Activated T-helper 17 cell treated with anti-CD3 and anti-CD28 coated beads, Interleukin-2, amount 50 U/mL, for 72 hours (primary cell): ENCODE measurements at regions not wholly inside any gene's neighbourhood (a gene's known extent, or its start where the extent isn't known, plus 50 kb on each side); places are given as distances from the start of the nearest gene placed in this dataset.
"Not testable (repeated sequence)": the region's sequence is repeated elsewhere in the genome, so short reads cannot be mapped to it uniquely, and the experiment has no call there.

Source experiments
- ATAC-seq: fragments of 150-1000 bp; cut with Tn5 transposase; replicated peaks from 2 replicates; pipeline ENCODE4 v1.10.0; 2021; ENCODE audit warnings: mild to moderate bottlenecking, moderate library complexity
- H3K27ac Mint-ChIP-seq: one replicate; pipeline ENCODE4 v1.8.0; 2022; ENCODE audit warnings: mixed read lengths
- H3K27me3 Mint-ChIP-seq: one replicate; pipeline ENCODE4 v1.8.0; 2022; ENCODE audit warnings: mixed read lengths
- H3K36me3 Mint-ChIP-seq: one replicate; pipeline ENCODE4 v1.8.0; 2022; ENCODE audit warnings: low read depth, mild to moderate bottlenecking, mixed read lengths
- H3K4me1 Mint-ChIP-seq: one replicate; pipeline ENCODE4 v1.8.0; 2022; ENCODE audit warnings: mixed read lengths
- H3K4me3 Mint-ChIP-seq: one replicate; pipeline ENCODE4 v1.8.0; 2022; ENCODE audit warnings: mild to moderate bottlenecking, mixed read lengths
- H3K9me3 Mint-ChIP-seq: one replicate; pipeline ENCODE4 v1.8.0; 2022; ENCODE audit warnings: mixed read lengths

DNA sequence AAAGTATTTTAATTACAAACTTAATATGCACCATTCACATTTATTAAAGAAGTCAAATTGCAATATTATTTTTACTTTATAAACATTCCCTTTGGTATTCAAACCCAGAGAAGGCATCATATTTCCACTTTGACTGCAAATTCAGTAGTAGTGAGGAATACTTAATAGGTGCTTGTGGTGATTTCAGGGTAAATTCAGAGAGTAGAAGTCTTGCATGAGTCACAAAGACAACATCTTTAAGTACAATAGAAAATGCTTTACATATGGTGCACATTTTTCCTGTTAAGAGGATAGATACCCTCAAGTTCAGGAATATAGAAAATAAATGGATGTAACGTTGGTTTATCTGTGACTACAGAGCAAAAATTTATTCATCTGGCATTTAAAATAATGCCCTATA lies 390.2 kb downstream of the TENT5A start:
- ATAC-seq, result no peak
- H3K27ac Mint-ChIP-seq, result no peak overlapping the region
- no peaks in the 10 kb centered on the region for H3K27me3 Mint-ChIP-seq
- H3K4me3 Mint-ChIP-seq, result no peak overlapping the region
- no peaks in the 10 kb centered on the region for H3K36me3 Mint-ChIP-seq
- no peaks in the 10 kb centered on the region for H3K4me1 Mint-ChIP-seq
- no peaks in the 10 kb centered on the region for H3K9me3 Mint-ChIP-seq

DNA sequence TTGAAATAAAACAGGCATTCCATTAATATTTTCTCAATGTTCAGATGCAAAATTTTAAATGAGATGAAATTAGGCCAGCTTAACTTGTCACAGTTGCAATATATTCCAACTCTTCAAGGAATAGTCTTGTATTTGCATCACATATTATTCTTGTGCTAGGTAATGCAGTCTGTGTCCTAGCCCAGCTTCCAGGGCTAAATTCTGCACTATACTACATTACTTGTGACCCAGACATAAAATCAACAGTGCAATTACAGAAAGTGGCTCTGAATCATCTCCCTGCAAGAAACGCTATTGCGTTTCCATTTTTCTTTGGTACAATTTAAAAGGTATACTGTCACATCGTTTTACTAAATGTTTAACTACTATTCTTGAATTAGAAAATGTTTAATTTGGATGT lies 399.2 kb downstream of the TENT5A start:
- H3K4me3 Mint-ChIP-seq, result no peak overlapping the region
- H3K27me3 Mint-ChIP-seq, result no peaks in the 10 kb centered on the region
- ATAC-seq, result no peak
- H3K9me3 Mint-ChIP-seq, result peaks cover 11% of the 10 kb centered on the region
- H3K4me1 Mint-ChIP-seq, result no peaks in the 10 kb centered on the region
- H3K27ac Mint-ChIP-seq, result no peak overlapping the region
- H3K36me3 Mint-ChIP-seq, result no peaks in the 10 kb centered on the region

DNA sequence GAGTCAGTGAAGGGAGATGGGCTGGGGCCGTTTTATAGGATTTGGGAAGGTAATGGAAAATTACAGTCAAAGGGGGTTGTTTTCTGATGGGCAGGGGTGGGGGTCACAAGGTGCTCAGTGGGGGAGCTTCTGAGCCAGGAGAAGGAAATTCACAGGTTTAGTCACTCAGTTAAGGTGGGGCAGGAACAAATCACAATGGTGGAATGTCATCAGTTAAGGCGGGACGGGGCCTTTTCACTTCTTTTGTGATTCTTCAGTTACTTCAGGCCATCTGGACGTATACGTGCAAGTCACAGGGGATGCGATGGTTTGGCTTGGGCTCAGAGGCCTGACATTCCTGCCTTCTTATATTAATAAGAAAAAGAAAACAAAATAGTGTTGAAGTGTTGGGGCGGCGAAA lies 408.5 kb downstream of the TENT5A start:
- not testable (repeated sequence) for H3K36me3 Mint-ChIP-seq, H3K4me1 Mint-ChIP-seq, H3K9me3 Mint-ChIP-seq, H3K27me3 Mint-ChIP-seq, ATAC-seq, H3K4me3 Mint-ChIP-seq, H3K27ac Mint-ChIP-seq

DNA sequence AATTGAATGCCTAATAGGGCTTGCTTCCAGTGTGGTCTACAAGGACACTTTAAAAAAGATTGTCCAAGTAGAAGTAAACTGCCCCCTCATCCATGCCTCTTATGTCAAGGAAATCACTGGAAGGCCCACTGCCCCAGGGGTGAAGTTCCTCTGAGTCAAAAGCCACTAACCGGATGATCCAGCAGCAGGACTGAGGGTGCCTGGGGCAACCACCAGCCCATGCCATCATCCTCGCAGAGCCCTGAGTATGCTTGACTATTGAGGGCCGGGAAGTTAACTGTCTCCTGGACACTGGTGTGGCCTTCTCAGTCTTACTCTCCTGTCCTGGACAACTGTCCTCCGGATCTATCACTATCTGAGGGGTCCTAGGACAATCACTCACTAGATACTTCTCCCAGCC lies 411.5 kb downstream of the TENT5A start:
- H3K4me1 Mint-ChIP-seq, result no peaks in the 10 kb centered on the region
- H3K36me3 Mint-ChIP-seq, result no peaks in the 10 kb centered on the region
- no peak overlapping the region for H3K27ac Mint-ChIP-seq
- H3K27me3 Mint-ChIP-seq, result no peaks in the 10 kb centered on the region
- ATAC-seq, result no peak
- peaks cover 12% of the 10 kb centered on the region for H3K9me3 Mint-ChIP-seq
- no peak overlapping the region for H3K4me3 Mint-ChIP-seq

DNA sequence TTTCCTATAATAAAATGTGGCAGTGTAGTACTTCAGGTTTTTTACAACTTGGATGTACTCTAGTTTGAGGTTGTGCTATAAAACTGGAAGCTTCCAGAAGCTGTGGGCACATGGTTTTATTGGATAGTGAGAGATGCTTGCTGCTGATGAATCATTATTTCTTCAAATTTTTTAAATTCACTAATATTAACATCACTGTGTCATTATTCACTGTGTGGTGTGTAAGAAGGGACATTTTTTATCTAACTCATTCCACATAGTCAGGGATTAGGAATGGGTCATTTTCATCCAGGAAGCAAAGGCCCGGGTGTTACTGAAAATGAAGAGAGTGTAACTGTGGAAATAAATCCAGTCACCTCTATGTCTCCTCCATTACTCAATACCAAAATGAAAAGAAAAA lies 421.0 kb downstream of the TENT5A start:
- Mint-ChIP-seq H3K9me3 (peaks cover under 1% of the 10 kb centered on the region), H3K27ac (no peak overlapping the region), H3K4me1 (no peaks in the 10 kb centered on the region), H3K36me3 (no peaks in the 10 kb centered on the region), H3K27me3 (no peaks in the 10 kb centered on the region), H3K4me3 (no peak overlapping the region)
- no peak for ATAC-seq

DNA sequence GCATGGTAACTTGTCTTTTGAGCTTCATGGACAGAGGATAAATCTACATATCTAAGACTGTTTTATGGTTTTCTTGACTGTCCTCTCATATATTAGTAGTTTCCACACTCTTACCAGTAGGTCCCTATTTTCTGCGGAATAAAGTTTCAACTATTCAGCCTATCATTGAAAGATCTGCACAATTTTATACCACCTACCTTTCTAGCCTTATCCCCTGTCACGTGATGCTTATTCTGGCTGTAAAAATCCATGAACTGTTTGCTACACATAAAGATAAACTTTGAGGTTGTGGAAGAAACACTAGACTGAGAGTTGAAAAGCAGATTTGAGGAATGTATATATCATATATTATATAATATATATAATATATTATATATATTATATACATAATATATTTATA lies 423.8 kb downstream of the TENT5A start:
- Mint-ChIP-seq H3K27me3 (no peaks in the 10 kb centered on the region), H3K9me3 (peaks cover 4% of the 10 kb centered on the region)

DNA sequence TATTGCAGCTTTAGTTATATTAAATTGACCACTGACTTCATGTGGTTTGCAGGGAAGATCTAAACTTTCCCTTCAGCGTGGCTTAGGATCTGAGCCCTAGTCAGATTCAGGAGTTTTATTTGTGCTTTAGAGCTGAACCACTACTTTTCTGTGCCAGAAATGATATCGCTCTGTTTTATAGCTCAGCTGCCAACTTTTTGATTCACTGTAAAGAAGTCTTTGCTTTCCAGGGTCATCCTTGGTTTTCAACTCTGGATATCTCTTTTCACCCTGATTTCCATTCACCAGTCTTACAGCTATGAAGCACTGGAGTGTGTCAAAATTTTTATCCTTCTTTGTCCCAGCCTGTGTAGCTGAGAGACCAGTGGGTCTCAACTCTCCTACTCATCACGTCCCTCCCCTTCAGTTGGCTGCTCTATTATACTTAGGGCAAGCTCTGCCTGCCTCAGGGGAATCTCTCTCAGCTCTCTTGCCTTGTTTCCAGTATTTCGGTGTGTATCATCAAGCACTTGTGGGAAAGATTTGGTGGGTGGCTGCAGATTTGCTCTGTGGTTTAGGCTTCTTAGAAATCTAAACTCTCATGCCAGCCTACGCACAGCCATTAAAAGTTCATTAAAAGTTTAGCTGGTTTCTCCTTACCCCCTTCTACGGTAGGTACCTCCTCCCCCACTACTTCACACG lies 425.5 kb downstream of the TENT5A start:
- Mint-ChIP-seq H3K9me3 (peaks cover 4% of the 10 kb centered on the region), H3K27me3 (no peaks in the 10 kb centered on the region), H3K27ac (no peak overlapping the region), H3K4me1 (no peaks in the 10 kb centered on the region), H3K4me3 (no peak overlapping the region), H3K36me3 (no peaks in the 10 kb centered on the region)
- ATAC-seq, result no peak

More for the DNA sequence above, 423.8 kb downstream of the TENT5A start:
- Mint-ChIP-seq H3K4me1 (no peaks in the 10 kb centered on the region), H3K27ac (no peak overlapping the region), H3K4me3 (no peak overlapping the region), H3K36me3 (no peaks in the 10 kb centered on the region)
- ATAC-seq, result no peak

DNA sequence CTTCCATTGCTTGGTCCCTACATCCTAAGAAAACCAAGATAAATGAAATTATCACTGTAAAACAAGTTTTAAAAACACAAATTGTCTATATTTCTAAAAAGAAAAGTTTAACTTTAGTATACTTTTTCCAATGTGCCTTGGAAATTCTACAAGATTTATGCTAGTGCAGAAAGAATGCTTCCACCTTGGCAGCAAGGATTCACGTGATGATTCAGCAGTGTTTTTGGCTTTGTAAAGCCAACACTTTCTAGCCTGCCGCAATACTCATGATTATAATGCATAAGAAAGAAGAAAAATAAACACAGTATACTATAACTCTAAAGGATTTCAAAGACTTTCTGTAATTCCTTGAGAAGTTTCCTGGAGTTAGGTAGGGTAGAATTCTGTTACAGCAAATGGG lies 442.7 kb downstream of the TENT5A start:
- Mint-ChIP-seq H3K4me1 (no peaks in the 10 kb centered on the region), H3K4me3 (no peak overlapping the region), H3K27ac (no peak overlapping the region), H3K27me3 (no peaks in the 10 kb centered on the region), H3K36me3 (no peaks in the 10 kb centered on the region), H3K9me3 (peaks cover 11% of the 10 kb centered on the region)
- no peak for ATAC-seq

DNA sequence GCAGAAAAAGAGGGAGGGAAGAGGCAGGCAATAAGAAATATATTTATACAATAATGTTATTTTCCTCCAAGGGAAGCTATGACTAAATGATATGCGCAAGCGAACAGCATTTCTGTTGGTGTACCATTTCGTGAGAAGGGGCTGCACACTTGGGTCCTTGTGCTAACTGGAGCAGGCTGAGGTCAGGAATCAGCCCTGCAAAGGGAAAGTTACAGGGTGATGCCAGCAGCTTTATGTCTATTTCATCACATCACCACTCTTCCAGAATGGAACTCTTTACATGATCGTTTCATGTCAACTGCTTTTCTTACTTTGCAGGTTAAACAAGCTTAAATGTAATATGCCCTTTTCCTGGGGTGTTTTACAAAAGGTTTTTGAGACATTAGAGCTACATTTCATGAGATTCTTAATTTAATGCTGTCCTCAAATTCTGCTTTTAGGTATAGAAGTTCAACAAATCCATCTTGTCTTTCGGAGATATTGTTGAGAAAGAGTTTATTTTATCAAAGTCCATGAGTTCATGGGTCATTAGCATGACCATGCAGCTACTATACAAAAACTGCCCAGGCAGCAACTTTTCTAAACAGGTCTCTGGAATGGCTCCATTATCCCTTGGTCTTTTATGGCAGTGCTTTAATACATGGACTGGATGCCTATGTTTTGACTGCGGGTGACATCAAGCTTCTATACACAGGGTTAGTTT lies 443.8 kb downstream of the TENT5A start:
- Mint-ChIP-seq H3K27me3 (no peaks in the 10 kb centered on the region), H3K4me1 (no peaks in the 10 kb centered on the region), H3K4me3 (no peak overlapping the region), H3K27ac (no peak overlapping the region), H3K36me3 (no peaks in the 10 kb centered on the region), H3K9me3 (peaks cover 9% of the 10 kb centered on the region)
- no peak for ATAC-seq

DNA sequence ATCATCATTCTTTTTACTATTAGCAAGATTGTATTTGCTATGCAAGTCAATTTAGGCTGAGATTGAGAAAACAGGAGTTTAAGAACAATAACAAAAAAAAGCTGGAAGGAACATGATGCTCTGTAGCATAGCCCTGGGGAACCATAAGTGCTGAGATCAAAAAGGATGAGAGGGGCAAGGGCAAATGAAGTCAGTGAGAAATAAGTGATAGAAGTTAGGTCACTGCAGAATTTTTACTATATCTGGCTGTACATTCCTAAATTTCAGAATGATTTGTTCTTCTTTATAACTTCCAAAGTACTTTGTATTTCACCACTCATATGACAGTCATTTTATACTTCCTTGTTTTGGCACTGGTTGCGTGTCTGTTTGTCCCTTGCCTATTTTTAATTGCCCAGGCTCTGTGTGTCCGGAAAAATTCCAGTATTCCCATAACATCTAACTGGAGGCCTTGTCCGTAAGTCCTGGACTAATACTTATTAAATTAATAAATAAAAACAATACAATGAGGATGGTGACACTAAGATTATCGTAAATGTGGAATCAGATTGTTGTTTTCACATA lies 444.7 kb downstream of the TENT5A start:
- no peak for ATAC-seq
- H3K36me3 Mint-ChIP-seq, result no peaks in the 10 kb centered on the region
- peaks cover 3% of the 10 kb centered on the region for H3K9me3 Mint-ChIP-seq
- H3K27ac Mint-ChIP-seq, result no peak overlapping the region
- no peaks in the 10 kb centered on the region for H3K4me1 Mint-ChIP-seq
- H3K27me3 Mint-ChIP-seq, result no peaks in the 10 kb centered on the region
- no peak overlapping the region for H3K4me3 Mint-ChIP-seq

DNA sequence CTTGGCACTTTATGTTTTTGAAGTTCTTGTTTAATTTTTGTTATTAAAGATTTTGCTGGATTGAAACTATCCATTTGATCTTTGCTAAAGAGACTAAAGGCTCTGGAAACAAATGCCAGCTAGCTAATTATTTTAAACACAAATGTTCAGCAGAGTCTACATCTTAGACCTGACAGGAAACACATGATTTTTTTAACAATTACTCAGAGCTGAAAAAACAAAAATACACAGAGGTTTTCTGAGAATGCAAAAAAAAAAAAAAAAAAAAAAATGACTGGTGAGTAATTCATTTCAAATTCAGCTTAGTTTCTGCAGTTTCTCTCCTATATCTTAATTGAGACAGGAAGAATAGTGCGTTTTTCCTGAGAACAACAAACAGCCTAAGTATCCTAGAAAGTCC lies 448.0 kb downstream of the TENT5A start:
- H3K4me3 Mint-ChIP-seq, result no peak overlapping the region
- no peaks in the 10 kb centered on the region for H3K27me3 Mint-ChIP-seq
- no peaks in the 10 kb centered on the region for H3K9me3 Mint-ChIP-seq
- no peaks in the 10 kb centered on the region for H3K4me1 Mint-ChIP-seq
- no peak for ATAC-seq
- no peaks in the 10 kb centered on the region for H3K36me3 Mint-ChIP-seq
- no peak overlapping the region for H3K27ac Mint-ChIP-seq

DNA sequence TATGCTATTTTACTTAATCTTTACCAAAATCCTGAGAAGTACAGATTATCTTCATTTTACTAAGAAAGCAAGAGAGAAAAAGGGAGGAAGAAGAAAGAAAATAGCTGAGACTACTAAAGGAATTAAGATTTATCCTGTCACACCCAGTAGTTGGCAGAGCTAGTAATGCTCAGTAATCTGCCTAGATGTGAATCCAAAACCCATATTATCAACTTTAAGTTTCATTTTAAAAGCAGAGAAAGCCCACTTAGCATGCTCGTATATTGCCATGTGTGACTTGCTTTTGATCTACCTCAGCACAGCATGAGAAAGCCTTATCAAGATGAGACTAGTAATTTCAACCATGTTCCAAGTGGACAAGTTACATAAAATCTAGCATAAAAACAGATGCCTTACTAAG lies 451.5 kb downstream of the TENT5A start:
- no peaks in the 10 kb centered on the region for H3K27me3 Mint-ChIP-seq
- no peak overlapping the region for H3K4me3 Mint-ChIP-seq
- H3K4me1 Mint-ChIP-seq, result no peaks in the 10 kb centered on the region
- H3K36me3 Mint-ChIP-seq, result no peaks in the 10 kb centered on the region
- H3K9me3 Mint-ChIP-seq, result no peaks in the 10 kb centered on the region
- no peak overlapping the region for H3K27ac Mint-ChIP-seq
- ATAC-seq, result no peak

DNA sequence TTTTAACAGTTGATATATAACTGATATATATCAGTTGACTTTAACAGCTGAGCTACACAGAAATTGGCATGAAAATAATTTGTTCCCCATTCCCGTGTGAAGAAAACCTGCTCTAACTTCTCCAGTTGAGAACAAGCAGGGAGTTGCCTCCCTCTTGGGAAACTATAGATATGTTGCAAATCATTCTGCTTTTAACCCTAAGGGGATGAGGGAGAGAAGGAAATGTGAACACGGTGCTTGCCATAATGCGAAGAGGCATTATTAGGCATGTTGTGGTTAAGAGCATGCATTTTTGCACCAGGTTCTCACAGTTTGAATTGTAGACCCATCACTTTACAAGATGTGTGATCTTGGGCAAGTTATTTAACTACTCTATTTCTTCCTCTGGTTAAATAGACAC lies 453.7 kb downstream of the TENT5A start:
- Mint-ChIP-seq H3K4me3 (no peak overlapping the region), H3K27me3 (no peaks in the 10 kb centered on the region), H3K36me3 (no peaks in the 10 kb centered on the region), H3K9me3 (no peaks in the 10 kb centered on the region), H3K4me1 (no peaks in the 10 kb centered on the region), H3K27ac (no peak overlapping the region)
- ATAC-seq, result no peak

DNA sequence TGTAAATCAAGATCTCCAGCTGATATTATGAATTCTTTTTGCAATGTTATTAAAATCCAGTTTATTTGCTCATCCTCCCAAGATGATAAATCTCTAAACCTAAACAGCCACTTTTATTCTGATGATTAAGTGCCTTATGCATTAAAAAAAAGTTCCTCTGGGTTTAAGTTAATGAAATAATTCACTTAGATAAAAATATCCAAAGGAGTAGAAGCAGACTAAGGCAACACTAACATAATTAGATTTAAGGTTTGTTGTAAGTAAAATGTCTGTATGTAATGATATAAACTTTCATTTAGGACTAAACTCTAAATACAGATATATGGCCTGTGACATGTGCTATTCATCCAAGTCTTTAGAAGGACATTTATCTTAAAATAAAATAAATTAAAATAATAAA lies 457.2 kb downstream of the TENT5A start:
- no peak overlapping the region for H3K27ac Mint-ChIP-seq
- H3K9me3 Mint-ChIP-seq, result no peaks in the 10 kb centered on the region
- no peaks in the 10 kb centered on the region for H3K27me3 Mint-ChIP-seq
- no peaks in the 10 kb centered on the region for H3K4me1 Mint-ChIP-seq
- ATAC-seq, result no peak
- no peak overlapping the region for H3K4me3 Mint-ChIP-seq
- H3K36me3 Mint-ChIP-seq, result no peaks in the 10 kb centered on the region

DNA sequence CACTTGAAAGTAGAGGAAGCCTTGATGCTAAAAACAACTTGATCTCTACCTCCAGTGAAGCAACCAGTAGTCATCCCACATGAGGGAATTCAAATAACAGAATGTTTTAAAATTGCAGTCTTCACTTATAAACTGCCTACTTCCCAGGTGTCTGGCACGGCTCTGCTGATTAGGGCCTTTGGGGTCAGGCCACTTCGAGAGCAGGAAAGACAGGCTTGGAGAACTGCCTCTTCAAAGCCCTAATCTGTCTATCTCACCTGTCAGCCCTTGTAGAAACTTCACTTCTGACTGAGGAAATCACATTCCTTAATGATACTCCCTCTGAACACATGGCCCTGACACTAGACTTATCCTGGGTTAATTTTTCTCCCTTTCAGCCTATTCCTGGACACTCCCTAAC lies 458.6 kb downstream of the TENT5A start:
- ATAC-seq, result no peak
- Mint-ChIP-seq H3K36me3 (no peaks in the 10 kb centered on the region), H3K4me3 (no peak overlapping the region), H3K9me3 (no peaks in the 10 kb centered on the region), H3K4me1 (no peaks in the 10 kb centered on the region), H3K27ac (no peak overlapping the region), H3K27me3 (no peaks in the 10 kb centered on the region)
